Keratinocyte (primary cell): ENCODE measurements at regions not wholly inside any gene's neighbourhood (a gene's known extent, or its start where the extent isn't known, plus 50 kb on each side); places are given as distances from the start of the nearest gene placed in this dataset.

Experiments
- DNase-seq: peaks from one replicate; pipeline ENCODE4 v3.0.0-alpha.2; 2011; ENCODE audit warnings: low read depth, missing footprints, low spot score
- FAIRE-seq: peaks from 2 replicates; lab custom pipeline; 2011; peaks lifted over from hg19 to GRCh38; lab: Jason Lieb, UNC
- H2AFZ ChIP-seq: 2 replicates; pipeline ENCODE4 v1.6.0; 2012; ENCODE audit warnings: low read length, control low read depth, inconsistent platforms; ENCODE audit not compliant: control insufficient read depth
- H3K27ac ChIP-seq: 2 replicates; pipeline ENCODE4 v1.5.1; 2011; ENCODE audit warnings: low read length; ENCODE audit not compliant: control insufficient read depth, insufficient read depth
- H3K27me3 ChIP-seq: 3 replicates; pipeline ENCODE4 v1.6.0; 2011; ENCODE audit warnings: low read length; ENCODE audit not compliant: control insufficient read depth, insufficient read depth; ENCODE audit errors: extremely low read depth
- H3K36me3 ChIP-seq, 2 experiments: 2 replicates in 1 of 2; 3 replicates in 1 of 2; pipeline ENCODE4 v1.5.1; 2011; ENCODE audit warnings: low read length in 2 of 2, mild to moderate bottlenecking in 1 of 2; ENCODE audit not compliant: control insufficient read depth in 2 of 2, insufficient read depth in 2 of 2; ENCODE audit errors: extremely low read depth in 1 of 2
- H3K4me1 ChIP-seq: 3 replicates; pipeline ENCODE4 v1.5.1; 2011; ENCODE audit warnings: low read length; ENCODE audit not compliant: control insufficient read depth, insufficient read depth; ENCODE audit errors: extremely low read depth
- H3K4me2 ChIP-seq: 3 replicates; pipeline ENCODE4 v1.6.0; 2011; ENCODE audit warnings: low read depth, low read length; ENCODE audit not compliant: control insufficient read depth, insufficient read depth; ENCODE audit errors: extremely low read depth
- H3K4me3 ChIP-seq, 3 experiments: fragments of 200-600 bp in 1 of 3; sonication (generic) in 1 of 3; 2 replicates in 2 of 3; 3 replicates in 1 of 3; pipeline ENCODE4 v1.5.1; 2011 to 2016; ENCODE audit warnings: low read length in 3 of 3, mild to moderate bottlenecking in 3 of 3, control low read depth in 2 of 3, inconsistent platforms in 1 of 3, low read depth in 1 of 3, mixed read lengths in 1 of 3, mixed run types in 1 of 3, moderate library complexity in 1 of 3; ENCODE audit not compliant: control insufficient read depth in 2 of 3, insufficient read depth in 2 of 3; ENCODE audit errors: extremely low read depth in 1 of 3
- H3K79me2 ChIP-seq: 2 replicates; pipeline ENCODE4 v1.6.0; 2012; ENCODE audit warnings: low read length; ENCODE audit not compliant: control insufficient read depth, insufficient read depth
- H3K9ac ChIP-seq: 3 replicates; pipeline ENCODE4 v1.6.0; 2011; ENCODE audit warnings: low read length; ENCODE audit not compliant: control insufficient read depth, insufficient read depth; ENCODE audit errors: extremely low read depth
- H3K9me1 ChIP-seq: 3 replicates; pipeline ENCODE4 v1.6.0; 2011; ENCODE audit warnings: low read length; ENCODE audit not compliant: control insufficient read depth, insufficient read depth; ENCODE audit errors: extremely low read depth
- H3K9me3 ChIP-seq: 2 replicates; pipeline ENCODE4 v1.5.1; 2012; ENCODE audit warnings: low read depth, low read length; ENCODE audit not compliant: control insufficient read depth
- H4K20me1 ChIP-seq: 3 replicates; pipeline ENCODE4 v1.6.0; 2011; ENCODE audit warnings: low read length; ENCODE audit not compliant: control insufficient read depth, insufficient read depth; ENCODE audit errors: extremely low read depth
- EZH2 ChIP-seq: IDR thresholded peaks from one replicate; pipeline ENCODE4 v1.6.1; 2012; ENCODE audit warnings: inconsistent platforms, mild to moderate bottlenecking, low read length, moderate library complexity
- dilution Hi-C: fragments of 300-500 bp; cut with MboI; formaldehyde crosslinking; loops from one replicate; pipeline ENCODE4 v1.7.0; 2020; ENCODE audit warnings: low sequenced_read_pairs; ENCODE audit not compliant: extremely low pct_ligation_motif_present
- TF ChIP-seq, protein P1 (sequence below), 3 experiments: IDR thresholded peaks in 1 of 3; conservative IDR thresholded peaks in 1 of 3; optimal IDR thresholded peaks in 1 of 3; 2 replicates in 2 of 3; 3 replicates in 1 of 3; pipeline versions ENCODE3 to v1.5.1; 2011; ENCODE audit warnings: low read length in 3 of 3, mild to moderate bottlenecking in 3 of 3, moderate library complexity in 2 of 3, control low read depth in 1 of 3, inconsistent platforms in 1 of 3; ENCODE audit not compliant: insufficient read depth in 2 of 3; ENCODE audit errors: extremely low read depth in 1 of 3

DNA sequence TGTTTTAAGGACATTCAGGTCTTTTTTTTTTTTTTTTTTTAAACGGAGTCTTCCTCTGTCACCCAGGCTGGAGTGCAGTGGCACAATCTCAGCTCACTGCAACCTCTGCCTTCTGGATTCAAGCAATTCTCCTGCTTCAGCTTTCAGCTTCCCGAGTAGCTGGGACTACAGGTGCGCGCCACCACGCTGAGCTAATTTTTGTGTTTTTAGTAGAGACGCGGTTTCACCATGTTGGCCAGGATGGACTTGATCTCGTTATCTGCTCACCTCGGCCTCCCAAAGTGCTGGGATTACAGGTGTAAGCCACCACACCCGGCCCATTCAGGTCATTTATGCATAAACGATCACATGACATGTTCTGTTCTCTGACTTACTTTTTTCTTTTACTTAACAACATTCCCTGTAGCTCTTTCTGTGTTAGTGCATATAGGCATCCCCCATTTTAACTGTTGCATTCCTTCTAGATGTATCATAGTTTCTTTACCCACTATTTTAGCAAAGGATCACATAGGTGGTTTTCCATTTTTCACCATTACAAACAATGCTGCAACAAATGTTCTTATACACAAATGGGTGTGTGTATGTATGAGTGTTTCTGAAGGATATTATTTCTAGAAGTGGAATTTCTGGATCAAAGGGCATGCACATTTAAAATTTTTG is 74.2 kb downstream of the ARF6 start:
- no peak for TF ChIP-seq EZH2
- TF ChIP-seq, protein P1, sequence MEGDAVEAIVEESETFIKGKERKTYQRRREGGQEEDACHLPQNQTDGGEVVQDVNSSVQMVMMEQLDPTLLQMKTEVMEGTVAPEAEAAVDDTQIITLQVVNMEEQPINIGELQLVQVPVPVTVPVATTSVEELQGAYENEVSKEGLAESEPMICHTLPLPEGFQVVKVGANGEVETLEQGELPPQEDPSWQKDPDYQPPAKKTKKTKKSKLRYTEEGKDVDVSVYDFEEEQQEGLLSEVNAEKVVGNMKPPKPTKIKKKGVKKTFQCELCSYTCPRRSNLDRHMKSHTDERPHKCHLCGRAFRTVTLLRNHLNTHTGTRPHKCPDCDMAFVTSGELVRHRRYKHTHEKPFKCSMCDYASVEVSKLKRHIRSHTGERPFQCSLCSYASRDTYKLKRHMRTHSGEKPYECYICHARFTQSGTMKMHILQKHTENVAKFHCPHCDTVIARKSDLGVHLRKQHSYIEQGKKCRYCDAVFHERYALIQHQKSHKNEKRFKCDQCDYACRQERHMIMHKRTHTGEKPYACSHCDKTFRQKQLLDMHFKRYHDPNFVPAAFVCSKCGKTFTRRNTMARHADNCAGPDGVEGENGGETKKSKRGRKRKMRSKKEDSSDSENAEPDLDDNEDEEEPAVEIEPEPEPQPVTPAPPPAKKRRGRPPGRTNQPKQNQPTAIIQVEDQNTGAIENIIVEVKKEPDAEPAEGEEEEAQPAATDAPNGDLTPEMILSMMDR (optimal IDR thresholded peaks at IDR 0.05 in 1 of 3, IDR thresholded peaks at IDR 0.05 in 1 of 3, conservative IDR thresholded peaks at IDR 0.05 in 1 of 3; ENCODE audit: extremely low read depth in 1 of 3, insufficient read depth in 2 of 3, low read length in 3 of 3) = no peak
- no peaks in the 10 kb centered on the region for H4K20me1 ChIP-seq
- no peak overlapping the region for H2AFZ ChIP-seq
- no peak for DNase-seq
- H3K79me2 ChIP-seq = no peaks in the 10 kb centered on the region
- H3K36me3 ChIP-seq = no peaks in the 10 kb centered on the region
- no peaks in the 10 kb centered on the region for H3K9me1 ChIP-seq
- no peak overlapping the region for H3K9ac ChIP-seq
- no peaks in the 10 kb centered on the region for H3K27me3 ChIP-seq
- FAIRE-seq = no peak
- dilution Hi-C loops = no loop called here
- peaks cover 47% of the 10 kb centered on the region for H3K4me1 ChIP-seq
- peak overlapping the region; percentile 50 for H3K27ac ChIP-seq
- H3K4me2 ChIP-seq = no peak overlapping the region
- no peaks in the 10 kb centered on the region for H3K9me3 ChIP-seq
- no peak overlapping the region for H3K4me3 ChIP-seq

DNA sequence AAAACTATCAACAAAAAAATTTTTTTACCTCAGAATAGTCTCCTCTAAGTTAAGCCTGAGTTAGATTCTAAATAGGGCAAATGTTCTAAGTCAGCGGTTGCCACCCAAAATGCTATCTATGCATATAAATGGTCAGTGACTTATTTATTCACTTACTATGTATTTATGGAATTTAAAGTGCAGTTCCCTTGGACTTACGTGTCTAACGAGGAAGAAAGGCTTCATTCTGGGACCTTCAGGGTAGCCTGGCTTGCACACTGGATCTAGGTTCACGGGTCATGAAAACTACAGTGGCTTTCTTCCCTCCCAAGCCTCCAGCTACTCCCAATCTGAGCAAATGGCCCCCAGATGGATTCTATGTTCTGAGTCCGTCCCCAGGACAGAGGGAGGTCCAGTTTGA is 77.1 kb downstream of the ARF6 start:
- no peak overlapping the region for H3K4me3 ChIP-seq
- no peak overlapping the region for H3K4me2 ChIP-seq
- no peak for DNase-seq
- dilution Hi-C loops = no loop called here
- FAIRE-seq = no peak
- H3K4me1 ChIP-seq = peaks cover 58% of the 10 kb centered on the region
- H3K27me3 ChIP-seq = no peaks in the 10 kb centered on the region
- no peak overlapping the region for H3K9ac ChIP-seq
- no peak overlapping the region for H3K27ac ChIP-seq
- no peak for TF ChIP-seq EZH2
- TF ChIP-seq, protein P1 (optimal IDR thresholded peaks at IDR 0.05 in 1 of 3, IDR thresholded peaks at IDR 0.05 in 1 of 3, conservative IDR thresholded peaks at IDR 0.05 in 1 of 3; ENCODE audit: extremely low read depth in 1 of 3, insufficient read depth in 2 of 3, low read length in 3 of 3) = no peak
- no peaks in the 10 kb centered on the region for H3K79me2 ChIP-seq
- H3K36me3 ChIP-seq = no peaks in the 10 kb centered on the region
- no peaks in the 10 kb centered on the region for H3K9me3 ChIP-seq
- H4K20me1 ChIP-seq = no peaks in the 10 kb centered on the region
- peak overlapping the region; percentile 75 for H2AFZ ChIP-seq
- H3K9me1 ChIP-seq = no peaks in the 10 kb centered on the region
